GM19452 (cell line): ENCODE measurements at regions not wholly inside any gene's neighbourhood (a gene's known extent, or its start where the extent isn't known, plus 50 kb on each side); places are given as distances from the start of the nearest gene placed in this dataset.
"Not testable (repeated sequence)": the region's sequence is repeated elsewhere in the genome, so short reads cannot be mapped to it uniquely, and the experiment has no call there.

Source experiments
- ATAC-seq: cut with Tn5 transposase; IDR thresholded peaks from one replicate; pipeline ENCODE4 v1.9.1; 2021; ENCODE audit not compliant: unreplicated experiment

DNA sequence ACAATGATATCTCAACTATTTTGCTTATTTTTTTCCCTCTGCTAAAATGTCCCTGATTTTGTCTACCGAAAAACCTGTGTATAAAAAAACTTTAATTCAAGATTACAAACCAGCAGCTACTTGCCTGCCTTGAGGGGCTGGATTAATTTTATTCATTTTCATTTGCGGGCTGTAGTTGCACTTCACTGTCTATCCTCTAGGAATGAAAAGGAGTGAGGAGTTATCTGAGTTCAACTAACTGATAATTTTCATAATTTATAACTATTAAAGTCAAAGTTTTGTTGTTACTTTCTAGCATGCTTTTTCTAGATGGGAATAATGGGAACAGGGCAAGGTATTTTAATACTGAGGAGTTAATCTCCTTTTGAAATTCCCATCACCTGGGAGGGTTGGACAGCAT is 50.3 kb upstream of the AGTPBP1 start:
- not testable (repeated sequence) for ATAC-seq

DNA sequence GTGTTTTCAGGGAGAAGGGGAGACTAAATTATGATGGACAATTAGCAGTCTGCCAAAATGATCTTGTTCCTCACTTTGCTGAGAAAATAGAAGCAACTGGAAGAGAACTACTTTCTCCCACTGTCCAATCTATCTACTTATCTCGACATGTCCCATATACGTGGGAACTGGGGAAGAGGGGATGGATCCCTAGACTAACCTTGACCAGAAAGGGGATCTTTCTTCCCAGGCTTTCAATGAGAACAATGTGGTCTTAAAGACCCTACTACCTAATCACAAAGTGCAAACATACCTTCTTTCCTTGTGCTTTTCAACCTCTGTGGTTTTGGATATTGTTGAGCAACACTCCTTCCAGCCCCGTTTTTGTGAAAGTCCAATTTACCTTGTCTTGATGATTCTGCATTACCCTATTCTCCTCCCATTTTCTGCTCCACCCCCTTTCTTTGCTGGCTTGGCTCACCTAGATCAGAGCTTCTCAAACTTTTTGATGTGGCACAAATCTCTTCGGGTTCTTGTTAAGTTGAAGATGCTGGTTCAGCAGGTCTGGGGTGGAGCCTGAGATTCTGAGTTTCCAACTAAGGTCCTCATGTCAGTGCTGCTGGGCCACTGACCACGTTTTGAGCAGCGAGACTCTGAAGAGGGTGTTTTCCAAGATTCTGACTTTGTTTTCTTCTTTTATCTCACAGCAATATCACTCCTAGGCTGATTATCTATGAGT is 61.4 kb upstream of the AGTPBP1 start:
- not testable (repeated sequence) for ATAC-seq

DNA sequence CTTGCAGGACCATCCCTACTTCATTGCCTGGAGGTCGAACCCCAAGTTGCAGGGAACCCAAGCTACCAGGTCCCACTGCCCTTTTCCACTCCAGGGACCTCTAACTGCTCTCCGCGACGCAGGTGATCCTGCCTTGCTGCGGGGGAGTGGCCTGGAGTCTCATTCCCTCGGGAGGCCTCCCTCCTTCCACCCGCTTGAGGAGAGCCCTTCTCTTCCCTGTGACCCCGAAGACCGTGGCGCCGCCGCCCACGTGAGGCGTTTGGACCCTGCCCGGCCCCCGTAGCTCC is 63.0 kb upstream of the AGTPBP1 start:
- not testable (repeated sequence) for ATAC-seq

DNA sequence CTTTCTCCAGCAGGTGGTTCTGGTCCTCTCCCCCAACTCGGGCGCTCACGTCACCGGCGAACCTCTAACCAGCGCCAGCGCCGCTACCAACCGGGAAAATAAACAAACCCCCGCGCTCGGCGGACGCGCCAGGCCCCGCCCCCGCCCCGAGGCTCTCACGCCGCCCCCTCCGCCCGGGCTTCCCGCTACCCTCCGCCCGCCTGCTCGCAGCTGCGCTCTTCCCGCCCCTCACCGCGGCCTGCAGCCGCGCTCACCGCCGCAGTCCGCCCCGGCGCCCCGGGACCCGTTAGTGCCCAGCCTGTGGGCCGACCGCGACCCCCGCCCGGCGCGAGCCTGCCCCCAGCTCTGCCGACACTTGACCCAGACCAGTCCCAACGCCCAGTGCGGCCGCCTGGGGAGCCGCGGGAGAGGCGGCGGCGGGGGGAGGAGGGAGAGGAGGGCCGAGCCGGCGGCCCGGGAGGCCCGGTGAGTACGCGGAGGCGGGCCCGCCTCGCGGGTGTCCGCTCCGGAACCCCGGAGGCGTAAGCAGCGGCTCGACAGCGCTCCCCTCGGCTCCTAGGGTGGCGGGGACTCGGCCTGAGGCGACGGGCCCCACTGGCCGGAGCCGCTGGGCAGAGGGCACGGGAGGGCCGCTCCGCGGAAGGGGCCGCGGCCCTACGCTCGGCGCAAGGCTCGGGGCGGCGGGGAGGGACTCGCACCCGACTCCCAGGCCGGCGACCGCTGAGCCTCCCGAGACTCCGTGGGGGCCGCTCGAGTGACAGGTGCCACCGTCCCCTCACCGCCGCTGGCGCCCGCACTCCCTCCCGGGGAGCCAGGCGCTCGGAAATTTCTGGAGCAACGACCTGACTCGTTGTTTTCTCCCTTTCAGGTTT is 63.6 kb upstream of the AGTPBP1 start:
- peak; percentile 73 for ATAC-seq

DNA sequence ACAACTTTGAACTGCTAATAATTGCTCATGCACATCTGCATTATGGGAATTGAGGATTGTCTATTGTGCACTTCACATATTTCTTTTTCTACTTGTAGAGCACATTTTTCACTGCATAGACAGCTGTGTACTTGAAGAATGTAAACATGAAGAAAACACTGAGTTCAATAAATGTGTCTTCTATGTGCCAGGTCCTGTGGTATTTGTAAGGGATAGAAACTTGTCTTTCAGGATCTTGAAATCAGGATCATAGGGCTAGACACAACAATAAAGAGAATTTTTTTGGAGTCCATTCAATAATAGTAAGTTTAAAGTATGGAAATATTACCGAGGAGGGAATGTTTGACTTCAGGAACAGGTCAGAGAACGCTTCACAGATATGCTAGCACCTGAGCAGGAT is 66.6 kb upstream of the AGTPBP1 start:
- not testable (repeated sequence) for ATAC-seq

DNA sequence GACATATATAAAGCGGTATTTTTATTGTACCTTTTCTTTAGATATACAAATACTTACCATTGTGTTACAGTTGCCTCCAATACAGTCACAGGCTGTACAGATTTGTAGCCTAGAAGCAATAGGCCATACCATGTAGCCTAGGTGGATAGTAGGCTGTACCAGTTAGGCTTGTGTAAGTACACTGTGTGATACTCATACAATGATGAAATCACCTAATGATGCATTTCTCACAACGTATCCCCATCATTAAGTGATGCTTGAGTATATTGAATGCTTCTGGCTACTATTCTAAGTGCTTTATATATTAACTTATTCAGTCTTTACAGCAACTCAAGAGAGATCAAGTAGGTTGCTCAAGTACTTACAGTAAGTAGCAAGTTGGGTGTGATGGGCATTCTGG is 71.6 kb upstream of the AGTPBP1 start:
- ATAC-seq, result not testable (repeated sequence)

DNA sequence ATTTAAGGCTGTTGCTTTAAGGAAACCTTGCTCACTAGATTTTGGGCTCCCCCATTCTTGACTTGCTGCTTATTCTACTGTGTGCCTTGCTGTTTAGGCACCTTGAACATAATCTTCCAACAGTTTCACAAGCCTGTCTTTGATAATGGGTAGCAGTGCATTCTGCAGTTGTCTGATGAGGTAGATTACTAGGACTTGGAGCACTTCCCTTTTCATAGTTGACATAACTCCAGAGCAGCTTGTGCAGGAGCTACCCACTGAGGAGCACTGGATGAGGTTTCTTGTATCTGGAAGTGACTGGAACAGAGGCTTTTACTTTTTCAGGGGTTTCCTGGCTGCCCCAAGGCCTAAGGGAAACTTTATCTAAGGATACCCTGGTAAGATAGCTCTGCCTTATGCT is 73.0 kb upstream of the AGTPBP1 start:
- not testable (repeated sequence) for ATAC-seq

DNA sequence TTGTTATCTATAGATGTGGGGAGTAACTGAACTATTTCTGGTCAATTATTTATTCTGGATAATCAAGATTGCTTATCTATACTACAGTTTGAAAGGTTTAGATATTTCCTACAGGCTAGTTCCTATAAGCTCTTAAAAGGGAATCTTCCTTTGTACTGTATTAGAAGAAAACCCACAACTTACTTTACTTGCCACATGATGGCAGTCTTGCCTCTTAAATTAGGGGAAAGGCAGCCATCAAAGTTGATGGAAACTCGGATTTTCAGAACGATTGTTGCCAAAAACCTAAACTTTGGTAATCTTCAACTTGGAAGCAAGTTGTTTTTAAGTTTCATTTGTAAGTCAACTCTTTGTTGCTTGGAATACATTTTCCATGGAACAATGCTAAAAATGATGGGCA is 77.2 kb upstream of the AGTPBP1 start:
- ATAC-seq, result peak; percentile 66

DNA sequence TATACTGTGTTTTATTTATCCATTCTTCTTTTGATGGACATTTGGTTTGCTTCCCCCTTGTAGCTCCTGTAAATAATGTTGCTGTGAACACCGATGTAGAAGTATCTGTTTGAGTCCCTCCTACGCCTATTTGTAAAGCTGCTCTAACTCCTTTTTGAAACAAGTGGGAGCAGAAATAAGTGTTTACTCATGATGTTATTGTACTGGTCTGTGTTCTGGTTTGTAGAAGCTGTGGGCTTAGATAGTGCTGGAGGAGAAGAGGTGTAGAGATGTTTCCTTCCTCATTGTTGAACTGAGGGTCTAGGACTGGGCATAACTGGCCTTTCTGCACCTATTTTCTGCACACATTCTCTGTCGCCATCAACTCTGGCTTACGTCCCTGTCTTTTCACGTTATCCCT is 78.8 kb upstream of the AGTPBP1 start:
- not testable (repeated sequence) for ATAC-seq

DNA sequence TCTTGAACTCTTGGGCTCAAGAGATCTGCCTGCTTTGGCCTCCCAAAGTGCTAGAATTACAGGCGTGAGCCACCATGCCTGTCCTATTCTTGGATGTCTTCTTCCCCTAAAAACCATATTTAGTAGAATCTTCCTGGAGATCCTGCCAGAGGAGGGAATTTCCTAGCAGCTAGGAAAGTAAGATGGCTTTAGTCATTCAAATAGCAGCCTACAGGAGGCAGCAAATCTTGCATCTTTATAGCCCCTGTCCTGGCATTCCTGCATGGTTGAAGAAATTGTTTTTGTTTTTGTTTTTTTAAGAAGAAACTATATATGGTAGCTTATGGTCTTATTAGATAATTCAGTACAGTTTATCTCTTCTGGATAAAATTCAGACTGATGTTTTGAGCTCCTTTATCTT is 83.2 kb upstream of the AGTPBP1 start:
- not testable (repeated sequence) for ATAC-seq

DNA sequence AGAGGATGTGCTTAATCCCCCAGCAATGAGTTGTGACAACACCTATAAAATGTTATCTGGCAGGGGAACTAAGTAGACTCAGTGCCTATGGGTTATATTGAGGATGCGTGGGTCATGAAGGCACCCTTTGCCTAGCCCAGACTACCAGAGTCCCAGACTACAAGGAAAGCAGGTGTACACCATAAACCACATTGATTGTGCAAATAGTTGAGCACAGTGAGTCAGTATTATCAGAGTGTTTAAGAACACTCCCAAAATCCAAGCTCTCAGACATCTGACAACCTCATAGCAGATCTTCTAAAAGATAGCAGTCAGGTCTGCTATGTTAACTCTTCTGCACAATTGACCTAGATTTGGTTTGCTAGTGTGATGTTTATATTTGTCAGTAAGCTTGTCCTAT is 92.8 kb upstream of the AGTPBP1 start:
- ATAC-seq, result not testable (repeated sequence)

DNA sequence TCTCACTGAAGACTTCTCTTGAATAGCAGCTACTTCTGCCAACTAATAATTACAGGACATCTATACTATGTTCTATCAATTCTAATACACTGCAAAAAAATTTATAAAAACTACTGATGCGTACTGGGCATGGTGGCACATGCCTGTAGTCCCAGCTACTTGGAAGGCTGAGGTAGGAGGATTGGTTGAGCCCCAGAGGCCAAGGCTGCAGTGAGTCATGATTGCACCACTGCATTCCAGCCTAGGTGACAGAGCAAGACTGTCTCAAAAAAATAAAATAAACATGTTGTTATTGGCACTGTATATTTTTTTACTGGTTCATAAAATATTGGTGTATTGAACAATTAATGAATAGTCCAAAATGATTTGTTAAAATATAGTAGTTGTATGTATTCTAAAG is 97.0 kb upstream of the NAA35 start:
- ATAC-seq, result not testable (repeated sequence)

DNA sequence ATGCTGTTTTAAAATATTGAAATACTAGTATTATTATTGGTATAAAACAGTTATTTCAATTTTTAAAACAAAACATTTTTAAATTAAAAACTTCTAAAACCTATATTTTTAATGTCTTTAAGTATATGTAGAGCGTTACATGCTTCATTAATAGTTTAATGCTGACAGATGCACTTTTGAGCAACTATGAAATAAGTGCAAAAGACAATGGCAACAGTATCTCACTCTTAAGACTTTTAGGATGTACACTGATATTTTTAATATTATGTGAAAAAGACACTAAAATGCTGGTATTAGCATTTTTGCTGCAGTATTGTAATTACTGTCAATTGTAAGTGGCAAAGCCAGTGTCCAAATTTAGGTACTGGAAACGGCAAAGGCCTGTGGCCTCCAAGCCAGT is 93.2 kb upstream of the NAA35 start:
- not testable (repeated sequence) for ATAC-seq

DNA sequence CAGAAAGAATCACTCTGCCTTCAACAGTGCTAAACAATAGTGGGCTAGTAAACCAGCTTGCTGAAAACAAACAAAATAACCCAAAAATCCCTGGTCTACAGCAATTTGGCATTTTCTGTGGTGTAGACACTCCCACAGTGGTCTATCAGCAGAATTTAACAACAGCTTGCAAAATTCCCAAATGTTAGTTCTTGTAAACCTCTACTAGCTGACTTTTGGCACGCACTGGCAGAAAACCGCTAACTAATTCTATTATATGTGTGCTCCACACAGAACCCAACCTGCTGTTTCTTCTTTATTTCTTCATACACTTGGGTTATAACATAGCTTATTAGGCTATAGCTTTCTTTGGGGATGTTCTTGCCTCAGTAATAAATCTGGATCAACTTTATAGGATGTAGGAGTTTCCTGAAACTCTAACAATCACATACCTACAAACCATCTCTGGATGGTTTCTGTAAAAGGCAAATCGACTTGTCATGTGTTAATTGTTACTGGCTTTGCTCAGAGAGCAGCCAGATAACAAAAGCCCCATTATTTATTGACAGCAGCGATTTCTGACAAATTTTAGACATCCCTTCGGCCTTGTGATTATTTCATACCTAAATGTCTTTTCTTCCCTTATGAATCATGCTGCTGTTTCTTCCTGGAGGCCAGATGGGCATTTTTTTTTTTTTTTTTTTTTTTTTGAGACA is 82.7 kb upstream of the NAA35 start:
- no peak for ATAC-seq

DNA sequence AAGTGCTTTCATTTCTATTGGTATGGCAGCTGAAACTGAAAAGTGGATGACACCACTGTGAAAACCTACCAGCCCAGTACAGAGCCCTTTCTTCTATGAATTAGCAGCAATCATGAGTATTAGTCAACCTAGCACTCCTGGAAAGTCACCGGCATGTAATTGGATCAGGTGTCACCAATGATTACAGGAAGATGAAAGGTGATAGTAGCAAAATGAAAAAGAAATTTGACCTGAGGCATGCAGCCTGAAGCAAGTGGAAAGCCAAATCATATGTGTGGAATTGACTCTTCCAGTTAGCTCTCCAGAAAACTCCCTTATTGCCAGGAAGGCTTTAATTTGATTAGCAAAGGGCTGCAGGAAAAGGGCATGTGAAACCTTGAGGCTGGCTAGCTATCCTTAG is 81.2 kb upstream of the NAA35 start:
- no peak for ATAC-seq

DNA sequence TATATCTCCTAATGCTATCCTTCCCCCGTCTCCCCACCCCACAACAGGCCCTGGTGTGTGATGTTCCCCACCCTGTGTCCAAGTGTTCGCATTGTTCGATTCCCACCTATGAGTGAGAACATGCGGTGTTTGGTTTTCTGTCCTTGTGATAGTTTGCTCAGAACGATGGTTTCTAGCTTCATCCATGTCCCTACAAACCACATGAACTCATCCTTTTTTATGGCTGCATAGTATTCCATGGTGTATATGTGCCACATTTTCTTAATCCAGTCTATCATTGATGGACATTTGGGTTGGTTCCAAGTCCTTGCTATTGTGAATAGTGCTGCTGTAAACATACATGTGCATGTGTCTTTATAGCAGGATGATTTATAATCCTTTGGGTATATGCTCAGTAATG is 79.1 kb upstream of the NAA35 start:
- not testable (repeated sequence) for ATAC-seq

DNA sequence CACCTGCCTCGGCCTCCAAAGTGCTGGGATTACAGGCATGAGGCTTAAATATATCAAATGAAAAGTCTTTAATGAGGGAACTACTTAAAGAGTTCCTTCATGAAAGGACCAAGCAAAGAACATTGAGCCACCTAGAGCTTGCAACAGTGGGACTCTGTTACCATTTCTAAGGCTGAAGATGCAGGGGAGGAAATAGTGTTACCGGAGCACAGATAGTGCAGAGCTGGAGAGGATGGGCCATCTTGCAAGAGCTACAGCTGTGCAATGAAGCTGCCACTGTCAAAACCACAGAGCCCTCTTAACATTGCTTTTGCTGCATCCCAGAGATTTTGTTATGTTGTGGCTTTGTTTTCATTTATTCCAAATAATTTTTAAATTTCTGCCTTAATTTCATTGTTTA is 77.1 kb upstream of the NAA35 start:
- ATAC-seq, result no peak

DNA sequence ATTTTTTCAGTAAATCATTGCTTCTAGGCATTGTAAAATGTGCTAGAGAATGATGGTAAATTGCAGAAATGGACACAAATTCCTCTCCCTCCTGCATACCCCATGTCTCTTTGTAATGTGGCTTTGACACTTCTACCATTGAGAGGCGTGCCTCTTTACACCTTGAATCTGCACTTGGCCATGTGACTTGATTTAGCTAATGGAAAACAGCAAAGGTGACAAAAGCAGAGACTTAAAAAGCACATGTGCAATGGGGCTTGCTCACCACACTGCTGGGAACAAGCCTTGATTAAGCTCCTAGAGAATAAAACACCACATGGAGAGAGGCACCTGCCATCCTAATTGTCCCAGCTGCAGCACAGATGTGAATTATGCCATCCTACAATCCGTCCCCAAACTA is 69.9 kb upstream of the NAA35 start:
- ATAC-seq, result no peak

DNA sequence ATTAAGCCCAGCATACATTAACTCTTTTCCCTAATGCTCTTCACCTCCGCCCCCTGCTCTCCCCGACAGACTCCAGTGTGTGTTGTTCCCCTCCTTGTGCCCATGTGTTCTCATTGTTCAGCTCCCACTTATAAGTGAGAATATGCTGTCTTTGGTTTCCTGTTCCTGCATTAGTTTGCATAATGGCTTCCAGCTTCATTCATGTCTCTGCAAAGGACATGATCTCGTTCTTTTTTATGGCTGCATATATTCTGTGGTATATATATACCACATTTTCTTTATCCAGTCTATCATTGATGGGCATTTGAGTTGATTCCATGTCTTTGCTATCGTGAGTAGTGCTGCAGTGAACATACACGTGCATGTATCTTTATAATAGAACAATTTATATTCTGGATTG is 69.3 kb upstream of the NAA35 start:
- ATAC-seq, result not testable (repeated sequence)

DNA sequence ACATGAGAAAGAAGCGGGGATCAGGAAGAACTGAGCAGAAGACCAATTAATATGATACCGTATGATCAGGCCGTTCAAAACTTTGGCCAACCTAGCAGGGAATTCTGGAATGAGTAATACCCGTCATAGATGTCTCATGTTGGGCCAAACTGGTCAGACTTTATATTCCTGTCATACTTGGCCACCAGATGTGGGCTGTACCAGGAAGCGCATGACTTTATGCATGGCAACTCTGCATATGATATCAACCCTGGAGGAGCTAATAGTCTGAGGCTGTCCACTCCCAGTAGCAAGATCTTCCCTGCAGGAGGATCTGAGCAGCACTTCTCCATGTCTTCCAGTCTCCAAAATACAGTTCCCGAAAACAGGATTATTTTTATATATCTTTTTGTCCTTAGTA is 68.5 kb upstream of the NAA35 start:
- ATAC-seq, result no peak

DNA sequence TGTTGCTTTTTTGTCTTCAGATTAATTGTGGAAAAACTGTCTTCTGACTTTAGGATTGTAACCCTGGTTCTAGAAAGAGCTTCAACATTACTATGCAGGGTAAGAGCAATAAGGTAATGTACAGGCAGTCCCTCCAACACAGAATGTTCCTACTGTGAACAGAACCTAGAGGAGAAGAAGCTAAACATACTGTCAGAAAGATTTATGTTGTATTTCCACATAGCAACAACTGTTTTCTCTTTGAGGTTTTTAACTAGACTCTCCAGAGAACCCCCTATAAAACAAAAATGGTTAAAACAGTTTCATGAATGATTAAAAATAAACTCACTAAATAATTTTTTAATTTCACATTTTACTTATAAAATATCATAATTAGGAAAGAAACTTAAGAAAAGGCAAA is 64.3 kb upstream of the NAA35 start:
- no peak for ATAC-seq
